H1 (cell line): ENCODE measurements at regions not wholly inside any gene's neighbourhood (a gene's known extent, or its start where the extent isn't known, plus 50 kb on each side); places are given as distances from the start of the nearest gene placed in this dataset.

Source experiments
- CTCF ChIA-PET: fragments of 300-600 bp; sonication (Branson Sonifier 250); formaldehyde crosslinking; loops from one replicate; lab custom pipeline; 2021; ENCODE audit not compliant: partially characterized antibody; lab: Charles Lee
- POLR2A ChIA-PET: fragments of 300-600 bp; sonication (Branson Sonifier 250); formaldehyde crosslinking; loops from one replicate; lab custom pipeline; 2021; ENCODE audit warnings: inconsistent platforms; ENCODE audit not compliant: partially characterized antibody; lab: Charles Lee
- DNase-seq, 2 experiments: peaks; one replicate each; pipeline versions ENCODE4 v3.0.0 to v3.0.0-alpha.2; 2010 to 2022; ENCODE audit warnings: low spot score in 2 of 2, low read depth in 1 of 2, mixed read lengths in 1 of 2
- FAIRE-seq: peaks from 2 replicates; lab custom pipeline; 2011; peaks lifted over from hg19 to GRCh38; lab: Jason Lieb, UNC
- H2AFZ ChIP-seq: 2 replicates; pipeline ENCODE4 v1.8.1; 2012; ENCODE audit warnings: low read length, inconsistent platforms
- H2AK5ac ChIP-seq: 2 replicates; pipeline ENCODE4 v1.6.1; 2013; ENCODE audit warnings: low read depth, low read length
- H2BK120ac ChIP-seq: replicated peaks from 2 replicates; pipeline ENCODE3; 2013; ENCODE audit warnings: low read depth, low read length, inconsistent platforms
- H2BK12ac ChIP-seq: 2 replicates; pipeline ENCODE4 v1.6.1; 2013; ENCODE audit warnings: low read depth, low read length
- H2BK15ac ChIP-seq: 2 replicates; pipeline ENCODE4 v1.6.1; 2013; ENCODE audit warnings: low read length
- H2BK20ac ChIP-seq: 2 replicates; pipeline ENCODE4 v1.6.1; 2013; ENCODE audit warnings: low read length
- H2BK5ac ChIP-seq: 2 replicates; pipeline ENCODE4 v1.6.1; 2013; ENCODE audit warnings: low read depth, low read length
- H3K14ac ChIP-seq: 2 replicates; pipeline ENCODE4 v1.6.1; 2013; ENCODE audit warnings: inconsistent platforms; ENCODE audit not compliant: insufficient read length
- H3K18ac ChIP-seq: 2 replicates; pipeline ENCODE4 v1.6.1; 2013; ENCODE audit warnings: low read length; ENCODE audit errors: extremely low read depth
- H3K23ac ChIP-seq: 2 replicates; pipeline ENCODE4 v1.6.1; 2013; ENCODE audit warnings: inconsistent platforms; ENCODE audit not compliant: insufficient read length
- H3K23me2 ChIP-seq: 2 replicates; pipeline ENCODE4 v1.6.1; 2013; ENCODE audit warnings: low read depth, low read length
- H3K27ac ChIP-seq: 2 replicates; pipeline ENCODE4 v1.6.1; 2011; ENCODE audit warnings: low read depth, low read length, inconsistent platforms
- H3K27me3 ChIP-seq, 4 experiments: replicated peaks in 1 of 4; 1 replicate in 1 of 4; 2 replicates in 3 of 4; pipeline versions ENCODE4 v1.6.1 to v1.8.1; 2011 to 2013; ENCODE audit warnings: low read length in 3 of 4, mild to moderate bottlenecking in 3 of 4, inconsistent platforms in 2 of 4, mixed read lengths in 2 of 4, moderate library complexity in 1 of 4; ENCODE audit not compliant: control insufficient read depth in 3 of 4, insufficient read depth in 3 of 4; ENCODE audit errors: extremely low read depth in 1 of 4
- H3K36me3 ChIP-seq, 4 experiments: 2 replicates each; pipeline versions ENCODE4 v1.6.1 to v1.8.1; 2011 to 2013; ENCODE audit warnings: mild to moderate bottlenecking in 4 of 4, low read length in 3 of 4, moderate library complexity in 2 of 4, control low read depth in 1 of 4, inconsistent platforms in 1 of 4; ENCODE audit not compliant: insufficient read depth in 4 of 4, control insufficient read depth in 2 of 4
- H3K4ac ChIP-seq: replicated peaks from 2 replicates; pipeline ENCODE3; 2013; ENCODE audit warnings: low read length, low read depth, mixed read lengths, inconsistent platforms; ENCODE audit not compliant: insufficient read length
- H3K4me1 ChIP-seq, 4 experiments: replicated peaks in 1 of 4; 1 replicate in 1 of 4; 2 replicates in 3 of 4; pipeline versions ENCODE4 v1.6.1 to v1.8.1; 2011 to 2013; ENCODE audit warnings: low read length in 3 of 4, inconsistent platforms in 2 of 4, mixed read lengths in 1 of 4; ENCODE audit not compliant: insufficient read depth in 4 of 4, control insufficient read depth in 3 of 4
- H3K4me2 ChIP-seq, 2 experiments: 2 replicates each; pipeline versions ENCODE4 v1.6.1 to v1.8.1; 2011 to 2013; ENCODE audit warnings: low read depth in 2 of 2, low read length in 2 of 2, control low read depth in 1 of 2, inconsistent platforms in 1 of 2, mild to moderate bottlenecking in 1 of 2; ENCODE audit not compliant: insufficient read depth in 1 of 2
- H3K4me3 ChIP-seq, 4 experiments: fragments of 200-600, 300-600 bp in 1 of 4; sonication (generic), shearing (Covaris generic), sonication (Bioruptor Twin) in 1 of 4; 2 replicates each; pipeline versions ENCODE4 v1.5.1 to v1.8.1; 2011 to 2016; ENCODE audit warnings: low read length in 4 of 4, low read depth in 3 of 4, control low read depth in 2 of 4, inconsistent platforms in 2 of 4, mild to moderate bottlenecking in 2 of 4, mixed read lengths in 1 of 4, moderate library complexity in 1 of 4; ENCODE audit not compliant: insufficient read depth in 2 of 4; ENCODE audit errors: extremely low read depth in 1 of 4
- H3K56ac ChIP-seq: replicated peaks from 2 replicates; pipeline ENCODE3; 2013; ENCODE audit warnings: low read depth, mild to moderate bottlenecking, mixed read lengths, low read length, inconsistent platforms; ENCODE audit not compliant: insufficient read length
- H3K79me1 ChIP-seq: 2 replicates; pipeline ENCODE4 v1.6.1; 2013; ENCODE audit warnings: low read depth, low read length, control low read depth
- H3K79me2 ChIP-seq, 2 experiments: 2 replicates each; pipeline versions ENCODE4 v1.6.1 to v1.8.1; 2012 to 2013; ENCODE audit warnings: low read length in 2 of 2, mild to moderate bottlenecking in 2 of 2, inconsistent platforms in 1 of 2; ENCODE audit not compliant: insufficient read depth in 2 of 2, control insufficient read depth in 1 of 2
- H3K9ac ChIP-seq, 4 experiments: replicated peaks in 1 of 4; 1 replicate in 1 of 4; 2 replicates in 3 of 4; pipeline versions ENCODE4 v1.6.1 to v1.8.1; 2011 to 2013; ENCODE audit warnings: low read depth in 3 of 4, low read length in 3 of 4, control low read depth in 2 of 4, mild to moderate bottlenecking in 2 of 4, moderate library complexity in 2 of 4, inconsistent platforms in 1 of 4; ENCODE audit errors: extremely low read depth in 1 of 4
- H3K9me3 ChIP-seq, 2 experiments: 2 replicates each; pipeline versions ENCODE4 v1.6.1 to v1.8.1; 2012 to 2013; ENCODE audit warnings: mild to moderate bottlenecking in 2 of 2, moderate library complexity in 2 of 2, control low read depth in 1 of 2, inconsistent platforms in 1 of 2, low read depth in 1 of 2, low read length in 1 of 2, mixed read lengths in 1 of 2; ENCODE audit not compliant: insufficient read depth in 2 of 2
- H4K20me1 ChIP-seq, 2 experiments: replicated peaks in 1 of 2; 2 replicates each; pipeline versions ENCODE3 to v1.8.1; 2011 to 2013; ENCODE audit warnings: inconsistent platforms in 2 of 2, low read length in 2 of 2, mild to moderate bottlenecking in 1 of 2; ENCODE audit not compliant: insufficient read depth in 2 of 2, control insufficient read depth in 1 of 2
- H4K5ac ChIP-seq: 2 replicates; pipeline ENCODE4 v1.6.1; 2013; ENCODE audit warnings: low read length, low read depth, mixed read lengths, inconsistent platforms; ENCODE audit not compliant: insufficient read length
- H4K8ac ChIP-seq: 2 replicates; pipeline ENCODE4 v1.8.0; 2013; ENCODE audit warnings: mild to moderate bottlenecking, moderate library complexity, low read length, inconsistent platforms; ENCODE audit not compliant: insufficient read depth; ENCODE audit errors: extremely low read depth
- H4K91ac ChIP-seq: replicated peaks from 2 replicates; pipeline ENCODE3; 2013; ENCODE audit warnings: low read length, mixed read lengths, inconsistent platforms; ENCODE audit not compliant: insufficient read length
- CEBPB ChIP-seq: IDR thresholded peaks from 2 replicates; pipeline ENCODE4 v1.6.1; 2012; ENCODE audit warnings: low read depth, low read length
- RBBP5 ChIP-seq: IDR thresholded peaks from 2 replicates; pipeline ENCODE4 v1.7.1; 2012; ENCODE audit warnings: low read depth, mild to moderate bottlenecking, inconsistent platforms, low read length, moderate library complexity, borderline replicate concordance
- SP1 ChIP-seq: IDR thresholded peaks from 2 replicates; pipeline ENCODE4 v1.6.1; 2011; ENCODE audit warnings: low read depth, low read length
- WGBS, 2 experiments: shearing (Covaris generic) in 1 of 2; methylation state at CpG; one replicate each; pipeline versions ENCODE4 v1.1.6 to v1.1.7; 2013 to 2015; ENCODE audit warnings: low lambda C conversion rate in 2 of 2, mixed read lengths in 2 of 2, inconsistent platforms in 1 of 2, low coverage in 1 of 2, missing lambda C conversion rate in 1 of 2; ENCODE audit not compliant: insufficient replicate concordance in 2 of 2, insufficient coverage in 1 of 2, insufficient read length in 1 of 2; ENCODE audit errors: extremely low coverage in 1 of 2, missing lambda C conversion rate in 1 of 2; 5-methylcytosine and 5-hydroxymethylcytosine counted together
- TF ChIP-seq, protein P1 (sequence below): IDR thresholded peaks from 2 replicates; pipeline ENCODE4 v1.6.1; 2011; ENCODE audit warnings: low read depth, mild to moderate bottlenecking, low read length; ENCODE audit not compliant: insufficient read depth

GRCh38 chr2:239605976-239606375, 205.2 kb upstream of the HDAC4 start:
- Histone ChIP-seq H3K79me1 (no peaks in the 10 kb centered on the region), H4K8ac (no peak overlapping the region), H2BK15ac (no peak overlapping the region), H3K23me2 (no peaks in the 10 kb centered on the region), H2AFZ (no peak overlapping the region), H4K20me1 (no peaks in the 10 kb centered on the region), H3K4me1 (peaks cover 6 to 27% (median 17%) of the 10 kb centered on the region in 4 experiments), H3K18ac (no peak overlapping the region), H2AK5ac (no peak overlapping the region), H3K14ac (no peak overlapping the region), H3K4me3 (no peak overlapping the region), H3K9me3 (no peaks in the 10 kb centered on the region; a peak in 1 of 4 replicates), H2BK20ac (no peak overlapping the region), H3K79me2 (no peaks in the 10 kb centered on the region), H3K27ac (no peak overlapping the region), H3K56ac (no peak overlapping the region), H2BK120ac (no peak overlapping the region), H3K4ac (no peak overlapping the region), H3K36me3 (no peaks in the 10 kb centered on the region), H4K91ac (no peak overlapping the region), H3K27me3 (peaks cover 0 to 4% (median 0%) of the 10 kb centered on the region in 4 experiments; a peak in 2 of 7 replicates), H2BK12ac (no peak overlapping the region), H3K23ac (no peak overlapping the region), H4K5ac (no peak overlapping the region), H3K9ac (no peak overlapping the region), H3K4me2 (no peak overlapping the region), H2BK5ac (no peak overlapping the region)
- 82% methylated on average over 5 of the region's 5 CpGs; no CpG with 5 or more reads in 1 of the 2 experiments for WGBS, 2 experiments
- DNase-seq, result no peak
- TF ChIP-seq RBBP5 (no peak), SP1 (no peak), CEBPB (peak; percentile 55; the same call in 1 of the 2 replicates)
- TF ChIP-seq, protein P1, sequence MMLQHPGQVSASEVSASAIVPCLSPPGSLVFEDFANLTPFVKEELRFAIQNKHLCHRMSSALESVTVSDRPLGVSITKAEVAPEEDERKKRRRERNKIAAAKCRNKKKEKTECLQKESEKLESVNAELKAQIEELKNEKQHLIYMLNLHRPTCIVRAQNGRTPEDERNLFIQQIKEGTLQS, result no peak
- POLR2A ChIA-PET, result no interaction called here
- CTCF ChIA-PET, result interaction anchor here (1.2 kb wide), 1 partner anchor 274 kb away, joined by 5 read pairs; no protein-coding TSS in a partner anchor
- no peak for FAIRE-seq
